GM19035 (cell line): ENCODE measurements at regions not wholly inside any gene's neighbourhood (a gene's known extent, or its start where the extent isn't known, plus 50 kb on each side); places are given as distances from the start of the nearest gene placed in this dataset.
"Not testable (repeated sequence)": the region's sequence is repeated elsewhere in the genome, so short reads cannot be mapped to it uniquely, and the experiment has no call there.

Experiments used
- ATAC-seq: cut with Tn5 transposase; IDR thresholded peaks from one replicate; pipeline ENCODE4 v1.9.1; 2021; ENCODE audit not compliant: unreplicated experiment

- no peak for ATAC-seq
These were observed 817.9 kb downstream of the BRINP3 start for GRCh38 chr1:189659731-189660130.

DNA sequence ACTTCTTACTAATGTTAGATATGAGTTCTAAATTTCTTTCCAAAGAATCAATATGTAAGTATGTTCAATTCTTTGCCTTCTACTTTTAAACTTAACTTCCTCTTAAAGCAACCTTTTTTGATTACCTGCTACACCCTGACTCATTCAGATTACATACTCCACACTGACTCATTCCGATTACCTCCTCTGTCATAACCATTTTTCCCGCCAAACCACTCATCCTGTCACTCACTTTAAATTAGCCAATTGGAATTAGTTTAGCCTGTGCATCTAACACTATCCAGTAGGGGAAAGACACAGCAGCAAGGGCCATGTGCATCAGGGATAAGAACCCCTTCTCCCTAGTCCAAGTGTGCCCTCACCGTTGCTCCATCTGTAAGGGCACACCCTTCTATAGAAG, 815.5 kb downstream of the BRINP3 start:
- no peak for ATAC-seq

DNA sequence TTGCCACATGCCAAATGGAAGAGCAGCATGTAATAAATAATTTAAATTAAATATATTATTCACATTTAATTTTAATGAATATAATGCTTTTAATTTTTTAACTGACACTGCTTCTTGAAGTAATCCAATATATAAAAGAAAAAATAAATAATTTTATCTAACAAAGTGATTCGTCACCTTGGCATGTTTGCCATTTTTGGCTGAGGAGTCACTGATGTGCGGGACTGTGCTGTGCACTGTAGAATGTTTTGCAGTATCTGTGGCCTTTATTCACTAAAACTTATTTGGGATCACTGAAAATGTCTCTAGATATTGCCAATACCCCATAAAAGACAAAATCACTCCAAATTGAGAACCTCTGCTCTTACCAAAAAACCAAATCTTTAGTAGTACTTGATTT, 807.8 kb downstream of the BRINP3 start:
- ATAC-seq: no peak

GRCh38 chr1:189673217-189673616, 804.4 kb downstream of the BRINP3 start:
- ATAC-seq: no peak

- ATAC-seq: no peak
These were observed 801.9 kb downstream of the BRINP3 start for GRCh38 chr1:189675712-189676244.

- no peak for ATAC-seq
These were observed 798.9 kb downstream of the BRINP3 start for GRCh38 chr1:189678779-189679178.

DNA sequence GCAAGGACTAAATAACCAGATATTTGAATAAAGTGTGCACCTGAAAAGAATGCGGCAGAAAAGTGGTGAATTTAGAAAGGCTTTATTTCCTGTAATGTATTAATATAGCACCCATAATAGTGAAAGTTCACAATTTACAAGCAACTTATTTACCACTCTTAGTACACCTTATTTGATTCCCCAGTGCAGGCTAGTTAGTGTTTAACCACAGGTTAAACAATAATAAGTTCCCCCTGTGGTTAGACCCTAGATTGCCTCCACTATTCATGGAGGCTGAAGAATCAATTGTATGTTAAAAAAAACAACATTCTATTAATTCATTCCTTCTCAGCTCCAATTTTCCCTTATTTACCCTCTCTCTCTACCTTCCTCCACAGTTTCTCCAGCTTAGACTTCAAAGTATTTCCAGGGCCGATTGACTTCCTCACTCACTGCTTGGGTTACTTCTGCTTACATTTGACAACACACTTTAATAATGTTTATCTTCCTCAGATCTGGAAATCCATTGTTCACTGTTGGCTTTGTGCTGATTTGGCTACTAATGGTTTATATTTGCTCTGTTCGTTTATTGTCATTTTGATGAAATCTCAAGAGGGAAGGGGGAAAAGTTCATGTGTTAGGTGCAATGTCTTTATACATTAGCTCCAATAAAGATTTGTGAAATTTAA, 796.3 kb downstream of the BRINP3 start:
- no peak for ATAC-seq

DNA sequence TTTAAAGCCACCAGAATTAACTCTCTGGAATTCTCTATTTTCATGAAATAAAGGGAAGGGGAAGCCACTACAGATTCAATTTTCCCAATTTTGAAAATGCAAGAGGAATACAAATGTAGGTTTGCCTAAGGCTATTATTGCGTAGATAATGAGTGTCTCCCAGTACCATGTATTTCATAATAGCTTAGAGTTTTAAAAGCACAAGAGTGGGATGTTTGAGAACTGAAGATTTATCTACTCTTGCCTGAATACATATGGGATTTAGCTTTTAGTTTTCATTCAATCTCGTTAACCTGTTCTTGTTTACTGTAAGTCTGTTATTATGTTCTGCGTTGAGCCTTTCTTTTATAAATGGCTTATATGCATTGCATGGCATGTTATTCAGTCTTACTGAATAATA, 795.1 kb downstream of the BRINP3 start:
- ATAC-seq: no peak

DNA sequence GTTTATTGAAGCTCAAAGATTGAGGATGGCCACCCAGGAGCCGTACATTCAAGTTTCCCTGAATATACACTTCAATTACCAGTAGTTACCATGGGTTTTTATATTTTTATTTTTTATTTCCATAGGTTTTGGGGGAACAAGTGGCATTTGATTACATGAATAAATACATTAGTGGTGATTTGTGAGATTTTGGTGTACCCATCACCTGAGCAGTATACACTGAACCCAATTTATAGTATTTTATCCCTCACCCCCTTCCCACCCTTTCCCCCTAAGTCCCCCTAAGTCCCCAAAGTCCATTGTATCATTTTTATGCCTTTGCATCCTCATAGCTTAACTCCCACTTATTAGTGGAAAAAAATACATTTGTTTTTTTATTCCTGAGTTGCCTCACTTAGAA, 791.4 kb downstream of the BRINP3 start:
- ATAC-seq: no peak

DNA sequence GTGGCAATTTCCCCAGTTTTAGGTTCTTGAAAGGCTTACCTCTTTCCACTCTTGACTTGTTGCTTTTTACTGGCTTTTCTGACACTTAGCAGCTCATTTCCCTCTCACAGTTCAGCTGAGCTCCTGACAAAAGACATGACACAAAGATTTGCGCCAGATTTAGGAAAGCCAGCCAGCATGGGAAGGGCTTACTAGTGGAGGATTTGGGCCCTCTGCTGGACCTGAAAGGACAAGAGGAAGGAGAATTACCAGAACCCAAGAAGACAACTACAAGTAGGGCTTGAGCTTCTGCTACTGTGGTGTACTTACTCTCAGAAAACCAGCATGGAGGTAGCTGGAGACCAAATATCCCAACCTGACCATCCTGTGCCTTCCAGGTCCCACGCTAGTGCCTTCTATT, 784.5 kb downstream of the BRINP3 start:
- no peak for ATAC-seq

GRCh38 chr1:189696297-189696696, 781.4 kb downstream of the BRINP3 start:
- ATAC-seq: no peak

DNA sequence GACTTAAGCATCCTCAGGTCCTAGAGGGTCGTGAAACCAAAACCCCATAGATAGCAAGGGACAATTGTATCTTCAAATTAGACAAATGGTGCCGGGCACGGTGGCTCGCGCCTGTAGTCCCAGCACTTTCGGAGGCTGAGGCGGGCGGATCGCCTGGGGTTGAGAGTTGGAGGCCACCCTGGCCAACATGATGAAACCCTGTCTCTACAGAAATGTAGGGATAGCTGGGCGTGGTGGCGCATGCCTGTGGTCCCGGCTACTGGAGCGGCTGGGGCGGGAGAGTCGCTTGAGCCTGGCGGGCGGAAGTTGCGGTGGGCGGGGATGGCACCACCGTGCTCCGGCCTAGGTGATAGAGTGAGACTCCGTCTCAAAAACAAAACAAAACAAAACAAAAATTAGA, 780.6 kb downstream of the BRINP3 start:
- ATAC-seq: no peak

DNA sequence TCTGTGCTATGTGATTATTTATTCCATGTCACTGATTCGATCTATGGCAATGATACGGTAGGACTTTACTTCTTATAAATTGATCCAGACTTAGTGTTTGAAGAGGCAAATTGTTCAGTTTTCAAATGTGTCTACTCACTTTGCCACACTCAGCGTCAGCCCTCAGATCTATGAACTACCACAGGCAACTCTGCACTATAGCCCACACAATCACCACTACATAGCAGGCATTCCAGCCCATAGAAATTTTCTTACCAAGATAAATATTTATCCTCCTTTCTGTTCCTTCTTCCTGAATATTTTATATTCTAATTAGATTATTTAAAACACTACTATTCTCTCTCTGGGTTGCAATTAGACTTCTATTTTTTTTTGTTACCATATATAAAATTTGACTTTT, 776.1 kb downstream of the BRINP3 start:
- ATAC-seq: no peak

- no peak for ATAC-seq
These were observed 771.1 kb downstream of the BRINP3 start for GRCh38 chr1:189706594-189706993.

- ATAC-seq: no peak
These were observed 769.0 kb downstream of the BRINP3 start for GRCh38 chr1:189708674-189709073.

DNA sequence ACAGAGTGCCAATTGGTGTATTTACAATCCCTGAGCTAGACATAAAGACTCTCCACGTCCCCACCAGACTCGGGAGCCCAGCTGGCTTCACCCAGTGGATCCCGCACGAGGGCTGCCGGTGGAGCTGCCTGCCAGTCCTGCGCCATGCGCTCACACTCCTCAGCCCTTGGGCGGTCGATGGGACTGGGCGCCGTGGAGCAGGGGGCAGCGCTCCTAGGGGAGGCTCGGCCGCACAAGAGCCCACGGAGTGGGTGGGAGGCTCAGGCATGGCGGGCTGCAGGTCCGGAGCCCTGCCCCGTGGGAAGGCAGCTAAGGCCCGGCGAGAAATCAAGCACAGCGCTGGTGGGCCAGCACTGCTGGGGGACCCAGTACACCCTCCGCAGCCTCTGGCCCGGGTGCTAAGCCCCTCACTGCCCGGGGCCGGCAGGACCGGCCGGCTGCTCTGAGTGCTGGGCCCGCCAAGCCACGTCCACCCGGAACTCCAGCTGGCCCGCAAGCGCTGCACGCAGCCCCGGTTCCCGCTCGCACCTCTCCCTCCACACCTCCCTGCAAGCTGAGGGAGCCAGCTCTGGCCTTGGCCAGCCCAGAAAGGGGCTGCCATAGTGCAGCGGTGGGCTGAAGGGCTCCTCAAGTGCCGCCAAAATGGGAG, 759.4 kb downstream of the BRINP3 start:
- ATAC-seq: not testable (repeated sequence)

- no peak for ATAC-seq
These were observed 750.9 kb downstream of the BRINP3 start for GRCh38 chr1:189726806-189727205.

DNA sequence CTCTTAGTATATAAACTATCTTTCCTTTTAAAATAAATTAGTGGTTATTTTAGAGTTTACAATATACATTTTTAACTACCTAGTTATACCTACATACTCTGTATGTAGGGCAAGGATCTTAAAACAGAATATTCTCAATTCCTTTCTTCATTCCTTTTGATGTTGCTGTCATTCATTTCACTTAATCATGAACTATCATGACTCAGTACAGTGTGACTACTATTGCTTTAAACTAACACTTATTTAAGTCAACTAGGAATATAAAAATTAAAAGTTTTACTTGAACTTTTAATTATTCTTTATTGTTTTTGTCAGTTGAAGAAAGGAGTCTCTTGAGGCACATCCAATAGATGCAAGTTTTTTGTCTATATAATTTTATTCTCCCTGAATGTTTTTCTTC, 726.4 kb downstream of the BRINP3 start:
- no peak for ATAC-seq

GRCh38 chr1:189752461-189752995, 725.1 kb downstream of the BRINP3 start:
- ATAC-seq: no peak

GRCh38 chr1:189755100-189755499, 722.6 kb downstream of the BRINP3 start:
- ATAC-seq: not testable (repeated sequence)

DNA sequence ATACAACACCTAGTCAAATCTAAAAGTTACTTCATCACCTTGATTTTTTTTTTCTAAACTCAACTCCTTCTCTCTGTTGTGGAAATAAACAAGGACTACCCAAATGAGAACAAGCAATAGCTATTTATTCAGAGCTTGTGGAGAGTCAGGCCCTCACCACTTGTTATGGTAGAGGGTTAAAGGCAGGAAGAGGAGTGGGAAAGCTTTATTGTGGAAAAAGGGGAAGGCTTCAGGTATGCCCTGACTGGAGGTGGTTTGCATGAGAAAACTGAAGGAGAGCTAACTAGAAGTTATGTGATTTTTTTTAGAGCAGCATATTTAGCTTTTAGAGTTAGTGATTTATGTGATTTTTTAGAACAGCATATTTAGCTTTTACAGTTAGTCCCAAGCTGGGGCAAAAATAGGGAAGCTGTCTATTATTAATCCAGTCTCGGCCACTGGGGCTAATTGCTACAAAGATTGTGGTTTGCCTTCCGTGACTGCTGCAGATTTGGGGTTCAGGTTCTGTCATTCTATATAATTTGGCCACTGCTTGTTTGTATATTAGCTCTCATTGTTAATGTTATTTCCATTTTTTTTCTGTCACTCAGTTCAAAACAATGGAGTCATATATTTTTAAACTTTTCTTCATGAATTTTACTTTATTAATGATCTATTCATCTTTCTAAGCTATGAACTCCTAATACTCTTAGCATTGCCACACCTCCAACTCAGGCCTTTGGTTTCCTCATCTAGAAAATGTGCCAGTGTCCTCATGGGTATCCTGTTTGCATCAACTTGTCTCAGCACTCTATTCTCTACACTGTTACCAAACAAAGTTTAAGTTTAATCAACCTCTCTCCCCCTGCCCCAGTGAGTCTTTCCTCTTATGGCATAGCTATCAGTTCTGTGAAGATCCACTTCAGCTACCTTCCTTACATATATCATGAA, 713.0 kb downstream of the BRINP3 start:
- no peak for ATAC-seq
